GM19240 (cell line): ENCODE measurements at regions not wholly inside any gene's neighbourhood (a gene's known extent, or its start where the extent isn't known, plus 50 kb on each side); places are given as distances from the start of the nearest gene placed in this dataset.

Source experiments
- DNase-seq: peaks from one replicate; pipeline ENCODE4 v3.0.0; 2011; ENCODE audit warnings: low spot score; ENCODE audit not compliant: insufficient read length

GRCh38 chr4:146998157-146998556 is 52.5 kb upstream of the TTC29 start:
- no peak for DNase-seq

GRCh38 chr4:147003956-147004809 is 58.5 kb upstream of the TTC29 start:
- DNase-seq = no peak

GRCh38 chr4:147006229-147006628 is 60.6 kb upstream of the TTC29 start:
- no peak for DNase-seq

GRCh38 chr4:147009875-147010274 is 64.2 kb upstream of the TTC29 start:
- DNase-seq = no peak

- no peak for DNase-seq
Observed at GRCh38 chr4:147011411-147011810, 65.7 kb upstream of the TTC29 start.

- DNase-seq = no peak
Observed at GRCh38 chr4:147012059-147012707, 66.5 kb upstream of the TTC29 start.

- no peak for DNase-seq
Observed at GRCh38 chr4:147014946-147015345, 69.3 kb upstream of the TTC29 start.

- no peak for DNase-seq
Observed at GRCh38 chr4:147015491-147015890, 69.8 kb upstream of the TTC29 start.

GRCh38 chr4:147017081-147017480 is 71.4 kb upstream of the TTC29 start:
- no peak for DNase-seq

GRCh38 chr4:147019091-147019490 is 73.4 kb upstream of the TTC29 start:
- DNase-seq = no peak

GRCh38 chr4:147020456-147020855 is 74.8 kb upstream of the TTC29 start:
- no peak for DNase-seq

- no peak for DNase-seq
Observed at GRCh38 chr4:147025042-147025441, 79.4 kb upstream of the TTC29 start.

- DNase-seq = no peak
Observed at GRCh38 chr4:147029296-147029695, 83.6 kb upstream of the TTC29 start.

- no peak for DNase-seq
Observed at GRCh38 chr4:147034372-147034771, 88.7 kb upstream of the TTC29 start.

- DNase-seq = no peak
Observed at GRCh38 chr4:147037069-147037468, 91.4 kb upstream of the TTC29 start.

- DNase-seq = no peak
Observed at GRCh38 chr4:147039976-147040575, 94.4 kb upstream of the TTC29 start.

GRCh38 chr4:147040874-147041273 is 95.2 kb upstream of the TTC29 start:
- no peak for DNase-seq

- DNase-seq = no peak
Observed at GRCh38 chr4:147041376-147041775, 95.7 kb upstream of the TTC29 start.

GRCh38 chr4:147042046-147042445 is 96.4 kb upstream of the TTC29 start:
- no peak for DNase-seq

- no peak for DNase-seq
Observed at GRCh38 chr4:147044241-147044640, 98.6 kb upstream of the TTC29 start.

- DNase-seq = no peak
Observed at GRCh38 chr4:147049946-147050345, 104.3 kb upstream of the TTC29 start.

- DNase-seq = no peak
Observed at GRCh38 chr4:147050356-147050765, 104.7 kb upstream of the TTC29 start.
